ENCODE measurements at regions not wholly inside any gene's neighbourhood (a gene's known extent, or its start where the extent isn't known, plus 50 kb on each side); places are given as distances from the start of the nearest gene placed in this dataset.
A peak's percentile ranks its signal among the peaks of the same experiment; 100 is the strongest.
"Not testable (repeated sequence)": the region's sequence is repeated elsewhere in the genome, so short reads cannot be mapped to it uniquely, and the experiment has no call there.

DNA sequence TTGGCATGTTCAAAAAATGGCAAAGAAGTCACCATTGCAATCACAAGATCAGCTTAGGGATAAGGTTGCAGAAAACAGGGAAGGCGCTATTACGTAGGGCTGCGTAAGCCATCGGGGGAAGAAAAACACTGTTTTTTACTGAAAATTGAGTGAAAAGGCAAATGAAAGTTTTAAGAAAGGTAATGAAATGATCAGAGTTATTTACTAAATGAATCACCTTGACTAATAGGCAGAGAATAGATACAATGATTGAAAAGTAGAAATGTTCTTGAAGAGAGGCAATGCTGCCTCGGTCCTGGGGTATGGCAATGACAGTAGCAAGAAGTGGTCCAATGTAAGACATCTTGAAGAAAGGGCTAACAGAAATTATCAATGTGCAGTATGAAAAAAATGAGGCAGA, 1227.8 kb upstream of the ZEB2 start:
- H3K4me3 ChIP-seq (ENCODE audit: low read depth, low read length) = no peak overlapping the region
- TF ChIP-seq, protein P1, sequence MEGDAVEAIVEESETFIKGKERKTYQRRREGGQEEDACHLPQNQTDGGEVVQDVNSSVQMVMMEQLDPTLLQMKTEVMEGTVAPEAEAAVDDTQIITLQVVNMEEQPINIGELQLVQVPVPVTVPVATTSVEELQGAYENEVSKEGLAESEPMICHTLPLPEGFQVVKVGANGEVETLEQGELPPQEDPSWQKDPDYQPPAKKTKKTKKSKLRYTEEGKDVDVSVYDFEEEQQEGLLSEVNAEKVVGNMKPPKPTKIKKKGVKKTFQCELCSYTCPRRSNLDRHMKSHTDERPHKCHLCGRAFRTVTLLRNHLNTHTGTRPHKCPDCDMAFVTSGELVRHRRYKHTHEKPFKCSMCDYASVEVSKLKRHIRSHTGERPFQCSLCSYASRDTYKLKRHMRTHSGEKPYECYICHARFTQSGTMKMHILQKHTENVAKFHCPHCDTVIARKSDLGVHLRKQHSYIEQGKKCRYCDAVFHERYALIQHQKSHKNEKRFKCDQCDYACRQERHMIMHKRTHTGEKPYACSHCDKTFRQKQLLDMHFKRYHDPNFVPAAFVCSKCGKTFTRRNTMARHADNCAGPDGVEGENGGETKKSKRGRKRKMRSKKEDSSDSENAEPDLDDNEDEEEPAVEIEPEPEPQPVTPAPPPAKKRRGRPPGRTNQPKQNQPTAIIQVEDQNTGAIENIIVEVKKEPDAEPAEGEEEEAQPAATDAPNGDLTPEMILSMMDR (IDR thresholded peaks at IDR 0.05; ENCODE audit: insufficient read depth, low read depth, low read length) = no peak
- no peak for DNase-seq (ENCODE audit: low read depth)

DNA sequence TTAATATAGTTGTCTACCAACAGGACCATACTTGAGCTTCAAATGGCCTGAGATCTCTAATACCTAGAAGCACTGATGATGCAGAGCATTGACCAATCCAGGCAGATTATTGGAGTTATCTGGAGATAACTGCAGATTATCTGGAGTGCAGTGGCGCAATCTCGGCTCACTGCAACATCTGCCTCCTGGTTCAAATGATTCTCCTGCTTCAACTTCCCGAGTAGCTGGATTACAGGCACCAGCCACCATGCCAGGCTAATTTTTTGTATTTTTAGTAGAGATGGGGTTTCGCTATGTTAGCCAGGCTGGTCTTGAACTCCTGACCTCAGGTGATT, 1225.4 kb upstream of the ZEB2 start:
- H3K4me3 ChIP-seq (ENCODE audit: low read depth, low read length) = not testable (repeated sequence)
- peak; percentile 93 for DNase-seq (ENCODE audit: low read depth)

DNA sequence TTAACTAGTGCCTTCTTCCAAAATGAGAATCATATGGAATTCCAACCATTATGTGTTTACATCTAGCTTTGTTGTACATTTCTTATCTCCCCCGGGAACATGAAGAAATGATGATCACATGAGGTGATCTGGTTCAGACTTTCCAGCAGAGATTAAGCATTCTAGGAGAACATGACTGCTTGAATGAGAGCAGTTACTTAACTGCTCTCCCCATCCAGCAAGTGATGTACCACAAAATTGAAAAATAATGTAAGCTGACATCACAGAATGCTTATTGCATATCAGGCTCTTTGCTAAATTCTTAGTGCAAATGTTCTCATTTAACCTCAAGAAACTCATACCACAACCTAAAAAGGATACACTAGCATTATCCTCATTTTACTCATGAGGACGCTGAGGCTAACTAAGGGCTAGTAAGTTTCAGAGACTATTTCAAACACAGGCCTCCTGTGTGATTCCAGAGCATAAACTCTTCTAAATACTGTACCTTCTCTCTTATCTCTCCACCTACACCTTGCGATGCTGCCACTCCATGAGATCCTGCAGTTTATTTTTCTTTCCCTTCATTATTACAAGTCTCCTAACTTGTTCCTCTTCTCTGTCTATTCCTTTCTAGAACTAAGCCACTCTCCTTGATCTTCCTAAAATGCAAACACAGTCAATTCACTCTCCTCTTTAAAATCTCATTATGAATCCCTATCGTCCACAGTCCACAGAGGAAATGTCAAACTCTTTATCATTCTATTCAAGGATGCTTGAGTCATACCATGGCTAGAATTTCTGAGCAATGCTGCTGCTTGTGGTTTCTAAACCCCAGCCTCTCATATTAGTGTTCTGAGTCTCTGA, 1224.8 kb upstream of the ZEB2 start:
- TF ChIP-seq, protein P1 (IDR thresholded peaks at IDR 0.05; ENCODE audit: insufficient read depth, low read depth, low read length) = no peak
- H3K4me3 ChIP-seq (ENCODE audit: low read depth, low read length) = no peak overlapping the region
- peak; percentile 78 for DNase-seq (ENCODE audit: low read depth)

DNA sequence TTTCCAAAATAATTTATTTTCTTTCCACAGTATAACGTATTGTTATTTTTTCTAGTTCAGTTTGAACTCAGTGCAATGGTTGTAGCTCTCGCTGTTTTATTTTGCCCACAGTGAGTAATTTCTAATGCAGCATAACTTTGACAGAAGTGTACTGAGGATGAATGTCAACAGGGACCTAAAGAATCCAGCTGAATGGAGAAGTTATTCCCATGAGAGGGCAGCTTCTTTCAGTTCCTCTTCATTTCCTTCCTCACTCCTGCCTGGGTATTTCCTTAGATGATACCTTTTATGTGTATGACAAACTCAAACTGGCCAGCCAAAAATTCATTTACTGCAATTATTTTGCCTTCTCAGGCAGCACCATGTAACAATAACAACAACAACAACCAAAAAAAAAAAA, 1223.1 kb upstream of the ZEB2 start:
- H3K4me3 ChIP-seq (ENCODE audit: low read depth, low read length) = no peak overlapping the region
- no peak for DNase-seq (ENCODE audit: low read depth)
- TF ChIP-seq, protein P1 (IDR thresholded peaks at IDR 0.05; ENCODE audit: insufficient read depth, low read depth, low read length) = no peak

DNA sequence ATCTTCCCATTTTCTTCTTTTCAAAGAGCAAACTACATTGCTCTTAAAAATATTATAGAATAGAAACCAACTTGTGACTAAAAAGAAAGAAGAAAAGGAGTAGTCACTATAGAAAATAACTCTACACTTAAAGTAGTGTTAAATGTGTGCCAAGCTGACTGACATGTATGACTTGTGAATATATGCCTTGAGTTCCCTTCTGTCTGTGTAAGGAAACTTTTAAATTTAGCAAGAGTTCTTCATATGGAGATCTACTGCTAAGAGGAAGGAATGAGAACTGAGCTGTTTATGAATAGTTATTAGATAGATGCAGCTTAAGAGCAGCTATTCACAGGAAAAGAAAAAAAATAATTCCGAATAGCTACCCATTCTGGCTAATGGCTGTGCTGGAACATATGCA, 1221.7 kb upstream of the ZEB2 start:
- no peak overlapping the region for H3K4me3 ChIP-seq (ENCODE audit: low read depth, low read length)
- no peak for DNase-seq (ENCODE audit: low read depth)
- TF ChIP-seq, protein P1 (IDR thresholded peaks at IDR 0.05; ENCODE audit: insufficient read depth, low read depth, low read length) = no peak

DNA sequence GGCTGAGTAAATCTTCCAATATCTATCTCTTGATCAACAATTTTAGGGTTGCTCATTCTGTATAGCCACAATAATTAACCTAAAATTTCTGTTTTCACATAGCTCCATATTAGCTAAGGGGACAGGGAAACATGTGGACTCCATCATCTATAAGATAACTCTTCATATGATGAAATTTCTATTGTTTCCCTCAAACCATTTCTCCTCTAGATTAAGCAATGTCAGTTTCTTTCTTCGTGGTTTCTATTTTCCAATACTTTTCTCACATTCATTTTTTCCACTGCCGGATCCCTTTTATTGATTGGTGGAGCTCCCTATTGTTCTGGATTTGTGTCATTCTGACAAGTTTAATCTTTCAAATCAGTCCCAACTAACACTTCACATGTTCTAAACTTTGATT, 1221.3 kb upstream of the ZEB2 start:
- TF ChIP-seq, protein P1 (IDR thresholded peaks at IDR 0.05; ENCODE audit: insufficient read depth, low read depth, low read length) = no peak
- no peak for DNase-seq (ENCODE audit: low read depth)
- no peak overlapping the region for H3K4me3 ChIP-seq (ENCODE audit: low read depth, low read length)

DNA sequence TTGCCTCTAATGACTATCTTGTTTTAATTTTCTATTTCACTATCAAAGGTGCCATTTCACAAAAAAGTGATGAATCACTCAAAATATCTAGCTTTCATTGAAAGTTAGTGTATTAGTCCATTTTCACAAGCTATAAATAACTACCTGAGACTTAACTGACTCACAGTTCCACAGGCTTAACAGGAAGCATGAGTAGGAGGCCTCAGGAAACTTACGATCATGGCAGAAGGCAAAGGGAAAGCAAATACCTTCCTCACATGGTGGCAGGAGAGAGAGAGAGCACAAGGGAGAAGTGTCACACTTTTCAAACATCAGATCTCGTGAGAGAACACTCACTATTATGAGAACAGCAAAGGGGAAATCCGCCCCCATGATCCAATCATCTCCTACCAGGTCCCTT, 1220.4 kb upstream of the ZEB2 start:
- TF ChIP-seq, protein P1 (IDR thresholded peaks at IDR 0.05; ENCODE audit: insufficient read depth, low read depth, low read length) = no peak
- no peak for DNase-seq (ENCODE audit: low read depth)
- no peak overlapping the region for H3K4me3 ChIP-seq (ENCODE audit: low read depth, low read length)
